Fibroblast of pulmonary artery (primary cell): ENCODE measurements at regions not wholly inside any gene's neighbourhood (a gene's known extent, or its start where the extent isn't known, plus 50 kb on each side); places are given as distances from the start of the nearest gene placed in this dataset.

Source experiments
- DNase-seq: peaks from one replicate; pipeline ENCODE4 v3.0.0-alpha.2; 2010; ENCODE audit warnings: low read depth
- H3K4me3 ChIP-seq: replicated peaks from 2 replicates; pipeline ENCODE4 v1.5.1; 2011; ENCODE audit warnings: low read depth, mild to moderate bottlenecking, control low read depth, low read length, moderate library complexity
- CTCF ChIP-seq: IDR thresholded peaks from 2 replicates; pipeline ENCODE4 v1.5.1; 2011; ENCODE audit warnings: mild to moderate bottlenecking, control low read depth, low read length, inconsistent platforms; ENCODE audit errors: missing control alignments

- no peak for DNase-seq
- no peak overlapping the region for H3K4me3 ChIP-seq
- TF ChIP-seq CTCF: no peak
Observed at GRCh38 chr4:121256887-121257466, 92.9 kb upstream of the TNIP3 start.

- peak; percentile 96 for DNase-seq
- TF ChIP-seq CTCF: no peak
- H3K4me3 ChIP-seq: no peak overlapping the region
Observed at GRCh38 chr4:121255986-121256750, 92.0 kb upstream of the TNIP3 start.

- TF ChIP-seq CTCF: no peak
- DNase-seq: no peak
- H3K4me3 ChIP-seq: no peak overlapping the region
Observed at GRCh38 chr4:121253961-121254360, 89.8 kb upstream of the TNIP3 start.

GRCh38 chr4:121252224-121252806, 88.2 kb upstream of the TNIP3 start:
- TF ChIP-seq CTCF: peak; percentile 91
- peak; percentile 78 for DNase-seq
- H3K4me3 ChIP-seq: no peak overlapping the region

GRCh38 chr4:121248747-121249146, 84.6 kb upstream of the TNIP3 start:
- no peak for TF ChIP-seq CTCF
- DNase-seq: no peak
- H3K4me3 ChIP-seq: no peak overlapping the region

GRCh38 chr4:121246698-121247097, 82.6 kb upstream of the TNIP3 start:
- no peak for TF ChIP-seq CTCF
- H3K4me3 ChIP-seq: no peak overlapping the region
- no peak for DNase-seq
